DND-41 (cell line): ENCODE measurements at regions not wholly inside any gene's neighbourhood (a gene's known extent, or its start where the extent isn't known, plus 50 kb on each side); places are given as distances from the start of the nearest gene placed in this dataset.

ENCODE experiments used
- ATAC-seq: fragments of 200-7000 bp; cut with Tn5 transposase; 3 replicates; pipeline ENCODE4 v1.9.1; 2021; ENCODE audit warnings: low read depth; ENCODE audit not compliant: insufficient read depth
- DNase-seq: peaks from one replicate; pipeline ENCODE4 v3.0.0-alpha.2; 2020
- H2AFZ ChIP-seq: 2 replicates; pipeline ENCODE4 v1.6.0; 2012; ENCODE audit warnings: low read depth, low read length
- H3K27ac ChIP-seq: 2 replicates; pipeline ENCODE4 v1.5.1; 2012; ENCODE audit warnings: low read length, inconsistent platforms
- H3K27me3 ChIP-seq: fragments of 200-600 bp; sonication (generic); 2 replicates; pipeline ENCODE4 v1.6.0; 2012; ENCODE audit warnings: low read length, mild to moderate bottlenecking, inconsistent platforms; ENCODE audit not compliant: insufficient read depth, poor library complexity
- H3K36me3 ChIP-seq: 2 replicates; pipeline ENCODE4 v1.5.1; 2012; ENCODE audit warnings: low read length, inconsistent platforms; ENCODE audit not compliant: insufficient read depth
- H3K4me1 ChIP-seq: 2 replicates; pipeline ENCODE4 v1.5.1; 2012; ENCODE audit warnings: mild to moderate bottlenecking, low read length; ENCODE audit not compliant: insufficient read depth
- H3K4me2 ChIP-seq: 2 replicates; pipeline ENCODE4 v1.6.0; 2012; ENCODE audit warnings: mild to moderate bottlenecking, moderate library complexity, low read length, inconsistent platforms; ENCODE audit not compliant: insufficient read depth
- H3K4me3 ChIP-seq, 2 experiments: fragments of 200-600 bp in 1 of 2; shearing (Covaris generic) in 1 of 2; 2 replicates each; pipeline ENCODE4 v1.5.1; 2012 to 2016; ENCODE audit warnings: inconsistent platforms in 2 of 2, low read length in 2 of 2, mild to moderate bottlenecking in 2 of 2, low read depth in 1 of 2, moderate library complexity in 1 of 2
- H3K79me2 ChIP-seq: 2 replicates; pipeline ENCODE4 v1.6.0; 2012; ENCODE audit warnings: low read length, inconsistent platforms; ENCODE audit not compliant: insufficient read depth
- H3K9ac ChIP-seq: 2 replicates; pipeline ENCODE4 v1.6.0; 2012; ENCODE audit warnings: low read depth, mild to moderate bottlenecking, inconsistent platforms, low read length, moderate library complexity
- H3K9me3 ChIP-seq: 2 replicates; pipeline ENCODE4 v1.5.1; 2012; ENCODE audit warnings: low read length, moderate library complexity, mild to moderate bottlenecking, inconsistent platforms; ENCODE audit not compliant: insufficient read depth, severe bottlenecking
- H4K20me1 ChIP-seq: 2 replicates; pipeline ENCODE4 v1.6.0; 2012; ENCODE audit warnings: low read length; ENCODE audit not compliant: insufficient read depth
- EZH2 ChIP-seq: IDR thresholded peaks from 3 replicates; pipeline ENCODE4 v1.6.1; 2012; ENCODE audit warnings: borderline replicate concordance, low read depth, mild to moderate bottlenecking, moderate library complexity, low read length, inconsistent platforms; ENCODE audit not compliant: severe bottlenecking
- TF ChIP-seq, protein P1 (sequence below): IDR thresholded peaks from 2 replicates; pipeline ENCODE4 v1.5.1; 2012; ENCODE audit warnings: borderline replicate concordance, low read length, moderate library complexity, mild to moderate bottlenecking; ENCODE audit not compliant: poor library complexity, severe bottlenecking; ENCODE audit errors: extremely low read depth

DNA sequence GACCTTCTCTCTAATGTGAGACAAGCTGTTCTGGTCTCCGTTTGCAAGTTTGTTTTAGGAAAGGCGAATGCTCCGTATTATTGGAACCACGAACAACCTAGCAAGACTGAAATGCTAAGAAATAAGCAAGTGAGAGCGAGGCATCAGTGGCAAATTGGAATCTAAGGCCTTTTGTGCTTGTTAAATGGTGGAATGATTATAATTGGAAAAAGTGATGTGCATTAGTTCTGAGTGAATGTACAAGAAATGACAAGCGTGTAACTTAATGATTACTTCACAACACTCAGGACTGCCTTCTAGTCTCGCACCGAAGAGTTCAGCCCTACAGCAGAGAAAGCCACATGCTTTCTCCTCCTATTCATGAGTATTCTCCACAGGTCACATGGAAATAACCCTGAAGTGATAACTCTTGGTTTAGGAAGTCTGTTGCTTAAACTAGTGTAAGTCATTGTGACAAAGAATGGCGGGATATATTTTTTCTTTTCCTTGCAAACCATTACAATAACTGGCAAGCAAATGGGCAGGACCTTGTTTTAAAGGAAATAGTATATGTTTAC, 392.2 kb upstream of the FIGN start:
- no peak overlapping the region for H3K27ac ChIP-seq
- H3K4me2 ChIP-seq = no peak overlapping the region
- H3K27me3 ChIP-seq = peaks cover under 1% of the 10 kb centered on the region
- H3K9me3 ChIP-seq = no peaks in the 10 kb centered on the region
- no peaks in the 10 kb centered on the region for H3K79me2 ChIP-seq
- H3K4me3 ChIP-seq = no peak overlapping the region
- DNase-seq (no peak), ATAC-seq (no peak)
- TF ChIP-seq, protein P1, sequence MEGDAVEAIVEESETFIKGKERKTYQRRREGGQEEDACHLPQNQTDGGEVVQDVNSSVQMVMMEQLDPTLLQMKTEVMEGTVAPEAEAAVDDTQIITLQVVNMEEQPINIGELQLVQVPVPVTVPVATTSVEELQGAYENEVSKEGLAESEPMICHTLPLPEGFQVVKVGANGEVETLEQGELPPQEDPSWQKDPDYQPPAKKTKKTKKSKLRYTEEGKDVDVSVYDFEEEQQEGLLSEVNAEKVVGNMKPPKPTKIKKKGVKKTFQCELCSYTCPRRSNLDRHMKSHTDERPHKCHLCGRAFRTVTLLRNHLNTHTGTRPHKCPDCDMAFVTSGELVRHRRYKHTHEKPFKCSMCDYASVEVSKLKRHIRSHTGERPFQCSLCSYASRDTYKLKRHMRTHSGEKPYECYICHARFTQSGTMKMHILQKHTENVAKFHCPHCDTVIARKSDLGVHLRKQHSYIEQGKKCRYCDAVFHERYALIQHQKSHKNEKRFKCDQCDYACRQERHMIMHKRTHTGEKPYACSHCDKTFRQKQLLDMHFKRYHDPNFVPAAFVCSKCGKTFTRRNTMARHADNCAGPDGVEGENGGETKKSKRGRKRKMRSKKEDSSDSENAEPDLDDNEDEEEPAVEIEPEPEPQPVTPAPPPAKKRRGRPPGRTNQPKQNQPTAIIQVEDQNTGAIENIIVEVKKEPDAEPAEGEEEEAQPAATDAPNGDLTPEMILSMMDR = no peak
- TF ChIP-seq EZH2 = no peak
- H3K36me3 ChIP-seq = no peaks in the 10 kb centered on the region
- no peak overlapping the region for H2AFZ ChIP-seq
- H4K20me1 ChIP-seq = no peaks in the 10 kb centered on the region
- H3K9ac ChIP-seq = no peak overlapping the region
- H3K4me1 ChIP-seq = no peaks in the 10 kb centered on the region

- no peaks in the 10 kb centered on the region for H3K79me2 ChIP-seq
- H3K36me3 ChIP-seq = no peaks in the 10 kb centered on the region
- H3K4me1 ChIP-seq = no peaks in the 10 kb centered on the region
- TF ChIP-seq EZH2 = no peak
- TF ChIP-seq, protein P1 = no peak
- no peaks in the 10 kb centered on the region for H4K20me1 ChIP-seq
- no peak for DNase-seq
- no peak overlapping the region for H2AFZ ChIP-seq
- H3K4me2 ChIP-seq = no peak overlapping the region
- H3K4me3 ChIP-seq = no peak overlapping the region
- no peak for ATAC-seq
- H3K9me3 ChIP-seq = no peaks in the 10 kb centered on the region
- H3K9ac ChIP-seq = no peak overlapping the region
- no peak overlapping the region for H3K27ac ChIP-seq
- no peaks in the 10 kb centered on the region for H3K27me3 ChIP-seq
Measured at GRCh38 chr2:164126960-164127660, 391.3 kb upstream of the FIGN start.

- H3K36me3 ChIP-seq = no peaks in the 10 kb centered on the region
- no peak overlapping the region for H3K27ac ChIP-seq
- no peaks in the 10 kb centered on the region for H3K27me3 ChIP-seq
- no peak overlapping the region for H3K4me3 ChIP-seq
- no peak overlapping the region for H3K9ac ChIP-seq
- H3K4me2 ChIP-seq = no peak overlapping the region
- DNase-seq (no peak), ATAC-seq (no peak)
- no peaks in the 10 kb centered on the region for H3K9me3 ChIP-seq
- H3K4me1 ChIP-seq = no peaks in the 10 kb centered on the region
- H4K20me1 ChIP-seq = no peaks in the 10 kb centered on the region
- H3K79me2 ChIP-seq = no peaks in the 10 kb centered on the region
- TF ChIP-seq, protein P1 = no peak
- H2AFZ ChIP-seq = no peak overlapping the region
Measured at GRCh38 chr2:164115806-164116205, 380.0 kb upstream of the FIGN start.
